A549 (cell line): ENCODE measurements at regions not wholly inside any gene's neighbourhood (a gene's known extent, or its start where the extent isn't known, plus 50 kb on each side); places are given as distances from the start of the nearest gene placed in this dataset.

Experiments
- ATAC-seq, 2 experiments: fragments of 200-7000 bp in 1 of 2; fragments of >200 bp in 1 of 2; cut with Nextera tagmentation in 1 of 2; cut with Tn5 transposase in 1 of 2; 3 replicates each; pipeline versions ENCODE4 v1.8.0 to v1.9.1; 2018 to 2020; ENCODE audit warnings: mild to moderate bottlenecking in 1 of 2, moderate library complexity in 1 of 2
- CTCF ChIA-PET: fragments of 300-600 bp; sonication (Branson Sonifier 250); formaldehyde crosslinking; extraction: SDS; loops from one replicate; lab custom pipeline; 2021; ENCODE audit warnings: antibody characterized with exemption, inconsistent platforms; lab: Yijun Ruan, JAX
- POLR2A ChIA-PET: fragments of 350-600 bp; formaldehyde crosslinking; extraction: SDS; loops from one replicate; lab custom pipeline; 2021; ENCODE audit warnings: antibody characterized with exemption, inconsistent platforms; lab: Yijun Ruan, JAX
- DNase-seq, 2 experiments: peaks; one replicate each; pipeline versions ENCODE4 v3.0.0 to v3.0.0-alpha.2; 2011 to 2016; ENCODE audit warnings: low read depth in 1 of 2, low spot score in 1 of 2
- FAIRE-seq: peaks from 2 replicates; lab custom pipeline; 2011; peaks lifted over from hg19 to GRCh38; lab: Jason Lieb, UNC
- H3K27ac ChIP-seq, 2 experiments: fragments of >200 bp; sonication (Bioruptor Twin); formaldehyde crosslinking; 3 replicates each; pipeline ENCODE4 v1.5.1; 2016 to 2017
- H3K4me1 ChIP-seq: fragments of >200 bp; sonication (Bioruptor Twin); formaldehyde crosslinking; 3 replicates; pipeline ENCODE4 v1.6.1; 2016
- H3K4me2 ChIP-seq: fragments of >200 bp; sonication (Bioruptor Twin); formaldehyde crosslinking; 3 replicates; pipeline ENCODE4 v1.6.1; 2016
- H3K4me3 ChIP-seq: fragments of >200 bp; sonication (Bioruptor Twin); formaldehyde crosslinking; 3 replicates; pipeline ENCODE4 v1.5.1; 2016
- H3K9me3 ChIP-seq: fragments of >200 bp; sonication (Bioruptor Twin); formaldehyde crosslinking; 3 replicates; pipeline ENCODE4 v1.6.1; 2016
- ATOH8 ChIP-seq: fragments of 250-450 bp; sonication (Bioruptor Pico); IDR thresholded peaks from 2 replicates; pipeline ENCODE4 v1.5.0; 2020; ENCODE audit warnings: low read depth, mild to moderate bottlenecking, moderate library complexity
- BHLHE40 ChIP-seq: IDR thresholded peaks from 2 replicates; pipeline ENCODE4 v1.6.1; 2012; ENCODE audit warnings: low read depth, low read length, inconsistent platforms
- CEBPB ChIP-seq, 2 experiments: fragments of >200 bp in 1 of 2; sonication (Bioruptor Twin) in 1 of 2; formaldehyde crosslinking in 1 of 2; IDR thresholded peaks; 2 replicates each; pipeline ENCODE4 v1.6.1; 2012 to 2016
- CHD4 ChIP-seq: fragments of 200-600 bp; sonication (generic); IDR thresholded peaks from 2 replicates; pipeline ENCODE4 v1.6.1; 2016; ENCODE audit warnings: antibody characterized with exemption, mild to moderate bottlenecking, borderline replicate concordance
- EP300 ChIP-seq, 2 experiments: fragments of >200 bp; sonication (Bioruptor Twin); formaldehyde crosslinking; IDR thresholded peaks; 2 replicates in 1 of 2; 3 replicates in 1 of 2; pipeline ENCODE4 v1.6.1; 2016 to 2017
- ESRRA ChIP-seq: fragments of 150-350 bp; IDR thresholded peaks from 2 replicates; pipeline ENCODE4 v1.6.1; 2014; ENCODE audit warnings: mild to moderate bottlenecking, low read length, borderline replicate concordance
- GATA3 ChIP-seq: IDR thresholded peaks from 2 replicates; pipeline ENCODE4 v1.6.1; 2012; ENCODE audit warnings: borderline replicate concordance
- HMGXB4 ChIP-seq: fragments of 250-450 bp; sonication (Bioruptor Pico); IDR thresholded peaks from 2 replicates; pipeline ENCODE4 v1.5.0; 2021; ENCODE audit warnings: mild to moderate bottlenecking, moderate library complexity, borderline replicate concordance
- HOXB13 ChIP-seq: fragments of 250-450 bp; sonication (Bioruptor Pico); IDR thresholded peaks from 2 replicates; pipeline ENCODE4 v1.5.0; 2020; ENCODE audit warnings: low read depth, mild to moderate bottlenecking, moderate library complexity
- HOXB5 ChIP-seq: fragments of 250-450 bp; sonication (Bioruptor Pico); IDR thresholded peaks from 2 replicates; pipeline ENCODE4 v1.5.0; 2020; ENCODE audit warnings: mild to moderate bottlenecking, moderate library complexity
- JUN ChIP-seq, 2 experiments: fragments of >200 bp; sonication (Bioruptor Twin); formaldehyde crosslinking; IDR thresholded peaks; 2 replicates in 1 of 2; 3 replicates in 1 of 2; pipeline ENCODE4 v1.6.1; 2016 to 2017
- PBX3 ChIP-seq: IDR thresholded peaks from 2 replicates; pipeline ENCODE4 v1.6.1; 2012
- POLR2A ChIP-seq: IDR thresholded peaks from 2 replicates; pipeline ENCODE4 v1.6.1; 2012; ENCODE audit warnings: mild to moderate bottlenecking, low read length
- RAD21 ChIP-seq, 2 experiments: fragments of >200 bp in 1 of 2; sonication (Bioruptor Twin) in 1 of 2; formaldehyde crosslinking in 1 of 2; IDR thresholded peaks in 1 of 2; conservative IDR thresholded peaks in 1 of 2; 2 replicates in 1 of 2; 3 replicates in 1 of 2; pipeline ENCODE4 v1.6.1; 2012 to 2018; ENCODE audit warnings: inconsistent platforms in 1 of 2
- RFX5 ChIP-seq: fragments of 450-650 bp; IDR thresholded peaks from 2 replicates; pipeline ENCODE4 v1.7.1; 2014; ENCODE audit warnings: antibody characterized with exemption, mild to moderate bottlenecking, moderate library complexity
- SMC3 ChIP-seq: fragments of >200 bp; sonication (Bioruptor Twin); formaldehyde crosslinking; IDR thresholded peaks from 3 replicates; pipeline ENCODE4 v1.6.1; 2018; ENCODE audit warnings: inconsistent platforms
- SREBF2 ChIP-seq: fragments of 450-650 bp; IDR thresholded peaks from 2 replicates; pipeline ENCODE4 v1.6.1; 2014; ENCODE audit warnings: mild to moderate bottlenecking, moderate library complexity
- TP53 ChIP-seq: fragments of 250-450 bp; sonication (Bioruptor Pico); IDR thresholded peaks from 2 replicates; pipeline ENCODE4 v1.5.0; 2021; ENCODE audit warnings: mild to moderate bottlenecking, moderate library complexity
- ZFP36 ChIP-seq: fragments of 450-650 bp; IDR thresholded peaks from 2 replicates; pipeline ENCODE4 v1.6.1; 2014; ENCODE audit warnings: borderline replicate concordance; ENCODE audit not compliant: partially characterized antibody
- WGBS: methylation state at CpG from one replicate; pipeline ENCODE4 v1.1.6; 2017; ENCODE audit errors: missing lambda C conversion rate; 5-methylcytosine and 5-hydroxymethylcytosine counted together
- TF ChIP-seq, protein P1 (sequence below): IDR thresholded peaks from 2 replicates; pipeline ENCODE4 v1.6.1; 2012
- TF ChIP-seq, protein P2 (sequence below): fragments of >200 bp; sonication (Bioruptor Twin); formaldehyde crosslinking; IDR thresholded peaks from 3 replicates; pipeline ENCODE4 v1.6.1; 2016
- TF ChIP-seq, protein P3 (sequence below): fragments of 150-350 bp; IDR thresholded peaks from 2 replicates; pipeline ENCODE4 v1.6.1; 2014; ENCODE audit warnings: low read depth, mild to moderate bottlenecking, low read length

- ChIA-PET POLR2A (no interaction called here), CTCF (interaction anchor here (0.7 kb wide), 1 partner anchor 639 kb away, joined by 6 read pairs; no protein-coding TSS in a partner anchor)
- Histone ChIP-seq H3K4me3 (no peak overlapping the region), H3K4me1 (no peaks in the 10 kb centered on the region), H3K27ac (no peak overlapping the region)
- TF ChIP-seq ATOH8 (CRISPR knock-in tag) (no peak), RFX5 (no peak), ZFP36 (no peak), TP53 (CRISPR knock-in tag) (no peak), JUN (IDR thresholded peaks at IDR 0.05) (no peak), HMGXB4 (CRISPR knock-in tag) (no peak), EP300 (IDR thresholded peaks at IDR 0.05) (no peak), SMC3 (no peak), GATA3 (no peak), ESRRA (no peak), RAD21 (conservative IDR thresholded peaks at IDR 0.05 in 1 of 2, IDR thresholded peaks at IDR 0.05 in 1 of 2) (no peak), PBX3 (no peak), BHLHE40 (no peak), HOXB13 (no peak), POLR2A (no peak), CEBPB (IDR thresholded peaks at IDR 0.05) (no peak)
- TF ChIP-seq, protein P1, sequence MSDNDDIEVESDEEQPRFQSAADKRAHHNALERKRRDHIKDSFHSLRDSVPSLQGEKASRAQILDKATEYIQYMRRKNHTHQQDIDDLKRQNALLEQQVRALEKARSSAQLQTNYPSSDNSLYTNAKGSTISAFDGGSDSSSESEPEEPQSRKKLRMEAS = no peak
- TF ChIP-seq, protein P2, sequence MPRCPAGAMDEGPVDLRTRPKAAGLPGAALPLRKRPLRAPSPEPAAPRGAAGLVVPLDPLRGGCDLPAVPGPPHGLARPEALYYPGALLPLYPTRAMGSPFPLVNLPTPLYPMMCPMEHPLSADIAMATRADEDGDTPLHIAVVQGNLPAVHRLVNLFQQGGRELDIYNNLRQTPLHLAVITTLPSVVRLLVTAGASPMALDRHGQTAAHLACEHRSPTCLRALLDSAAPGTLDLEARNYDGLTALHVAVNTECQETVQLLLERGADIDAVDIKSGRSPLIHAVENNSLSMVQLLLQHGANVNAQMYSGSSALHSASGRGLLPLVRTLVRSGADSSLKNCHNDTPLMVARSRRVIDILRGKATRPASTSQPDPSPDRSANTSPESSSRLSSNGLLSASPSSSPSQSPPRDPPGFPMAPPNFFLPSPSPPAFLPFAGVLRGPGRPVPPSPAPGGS = no peak
- TF ChIP-seq, protein P3, sequence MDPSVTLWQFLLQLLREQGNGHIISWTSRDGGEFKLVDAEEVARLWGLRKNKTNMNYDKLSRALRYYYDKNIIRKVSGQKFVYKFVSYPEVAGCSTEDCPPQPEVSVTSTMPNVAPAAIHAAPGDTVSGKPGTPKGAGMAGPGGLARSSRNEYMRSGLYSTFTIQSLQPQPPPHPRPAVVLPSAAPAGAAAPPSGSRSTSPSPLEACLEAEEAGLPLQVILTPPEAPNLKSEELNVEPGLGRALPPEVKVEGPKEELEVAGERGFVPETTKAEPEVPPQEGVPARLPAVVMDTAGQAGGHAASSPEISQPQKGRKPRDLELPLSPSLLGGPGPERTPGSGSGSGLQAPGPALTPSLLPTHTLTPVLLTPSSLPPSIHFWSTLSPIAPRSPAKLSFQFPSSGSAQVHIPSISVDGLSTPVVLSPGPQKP = no peak
- TF ChIP-seq, all 56 proteins: peak for 0
- ATAC-seq (peak in 1 of 2 experiments; percentile 49; a peak in 3 of 6 replicates), DNase-seq (no peak), FAIRE-seq (no peak)
- Histone ChIP-seq H3K9me3 (no peaks in the 10 kb centered on the region), H3K4me2 (peak overlapping the region; percentile 32; the same call in 2 of the 3 replicates)
- WGBS = 17% methylated on average over 5 of the region's 29 CpGs
Observed at GRCh38 chr1:4161366-4162006, 261.4 kb upstream of the C1orf174 start.

- WGBS = 6% methylated on average over 4 of the region's 4 CpGs
- FAIRE-seq (no peak), ATAC-seq (no peak), DNase-seq (no peak)
- POLR2A ChIA-PET = no interaction called here
- CTCF ChIA-PET = no interaction called here
- H3K9me3 ChIP-seq = no peaks in the 10 kb centered on the region
- no peak overlapping the region for H3K4me3 ChIP-seq
- H3K4me2 ChIP-seq = no peak overlapping the region
- no peaks in the 10 kb centered on the region for H3K4me1 ChIP-seq
- TF ChIP-seq GATA3 (no peak), HOXB5 (CRISPR knock-in tag) (no peak), EP300 (IDR thresholded peaks at IDR 0.05) (no peak), ZFP36 (no peak), SREBF2 (no peak), CHD4 (no peak), JUN (IDR thresholded peaks at IDR 0.05) (no peak)
- TF ChIP-seq, all 56 proteins: peak for 0
- no peak overlapping the region for H3K27ac ChIP-seq
Observed at GRCh38 chr1:4164965-4165364, 264.9 kb upstream of the C1orf174 start.
